Spleen (tissue), 7 donors: ENCODE measurements at regions not wholly inside any gene's neighbourhood (a gene's known extent, or its start where the extent isn't known, plus 50 kb on each side); places are given as distances from the start of the nearest gene placed in this dataset.

ENCODE experiments used
- POLR2A ChIP-seq, 3 donors: fragments of 450-650 bp; IDR thresholded peaks; one replicate each; pipeline ENCODE4 v1.5.1; 2017; ENCODE audit warnings: antibody characterized with exemption in 3 of 3, mild to moderate bottlenecking in 1 of 3
- TF ChIP-seq, protein P1 (sequence below), 11 experiments: fragments of 200-600 bp in 7 of 11; fragments of 450-650 bp in 4 of 11; sonication (generic) in 4 of 11; IDR thresholded peaks in 8 of 11; conservative IDR thresholded peaks in 3 of 11; 1 replicate in 7 of 11; 2 replicates in 4 of 11; pipeline versions ENCODE4 v1.4.0 to v1.8.0; 2016 to 2021; ENCODE audit warnings: antibody characterized with exemption in 11 of 11, inconsistent platforms in 4 of 11, mild to moderate bottlenecking in 1 of 11
- donor health status: DM: no; HTN: no; CAD: no; lungs with moderate emphysema.
- donor health status: DM: no; HTN: no; CAD: no.
- donor health status: DM: no; HTN: no; CAD: no.

DNA sequence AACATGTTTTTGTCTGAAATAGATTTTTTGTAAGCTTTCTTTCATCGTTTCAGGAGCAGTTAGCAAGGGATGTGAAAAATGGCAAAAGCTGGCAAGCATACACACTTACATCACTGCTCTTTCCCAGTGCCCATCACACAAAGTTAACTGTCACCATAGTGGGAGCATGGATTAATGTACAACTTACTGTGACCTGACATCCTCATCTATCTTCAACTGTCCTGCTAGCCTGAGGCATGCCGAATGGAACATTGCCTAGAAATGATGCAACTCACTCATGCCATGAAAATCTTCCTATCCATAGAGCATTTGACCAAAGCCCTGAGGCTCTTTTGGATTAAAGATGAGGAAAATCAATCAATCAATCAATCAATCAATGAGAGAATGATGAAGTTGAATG is 491.7 kb upstream of the SLC10A2 start:
- TF ChIP-seq, protein P1, sequence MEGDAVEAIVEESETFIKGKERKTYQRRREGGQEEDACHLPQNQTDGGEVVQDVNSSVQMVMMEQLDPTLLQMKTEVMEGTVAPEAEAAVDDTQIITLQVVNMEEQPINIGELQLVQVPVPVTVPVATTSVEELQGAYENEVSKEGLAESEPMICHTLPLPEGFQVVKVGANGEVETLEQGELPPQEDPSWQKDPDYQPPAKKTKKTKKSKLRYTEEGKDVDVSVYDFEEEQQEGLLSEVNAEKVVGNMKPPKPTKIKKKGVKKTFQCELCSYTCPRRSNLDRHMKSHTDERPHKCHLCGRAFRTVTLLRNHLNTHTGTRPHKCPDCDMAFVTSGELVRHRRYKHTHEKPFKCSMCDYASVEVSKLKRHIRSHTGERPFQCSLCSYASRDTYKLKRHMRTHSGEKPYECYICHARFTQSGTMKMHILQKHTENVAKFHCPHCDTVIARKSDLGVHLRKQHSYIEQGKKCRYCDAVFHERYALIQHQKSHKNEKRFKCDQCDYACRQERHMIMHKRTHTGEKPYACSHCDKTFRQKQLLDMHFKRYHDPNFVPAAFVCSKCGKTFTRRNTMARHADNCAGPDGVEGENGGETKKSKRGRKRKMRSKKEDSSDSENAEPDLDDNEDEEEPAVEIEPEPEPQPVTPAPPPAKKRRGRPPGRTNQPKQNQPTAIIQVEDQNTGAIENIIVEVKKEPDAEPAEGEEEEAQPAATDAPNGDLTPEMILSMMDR (IDR thresholded peaks at IDR 0.05 in 8 of 11, conservative IDR thresholded peaks at IDR 0.05 in 3 of 11): no peak
- no peak for TF ChIP-seq POLR2A (IDR thresholded peaks at IDR 0.05)
